ENCODE measurements at regions not wholly inside any gene's neighbourhood (a gene's known extent, or its start where the extent isn't known, plus 50 kb on each side); places are given as distances from the start of the nearest gene placed in this dataset.

DNA sequence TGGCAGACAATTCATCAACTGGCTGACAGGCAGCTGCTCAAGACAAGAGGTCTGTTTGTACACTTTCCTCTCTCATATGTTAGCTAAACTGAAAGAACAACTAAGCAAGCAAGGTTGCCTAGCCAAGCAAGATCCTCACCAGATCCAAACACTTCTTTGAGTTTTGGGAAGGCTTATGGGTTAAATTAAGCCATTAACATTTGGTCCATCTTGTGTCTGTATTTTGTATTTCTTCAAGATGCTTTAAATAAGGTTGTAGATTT is 170.4 kb upstream of the RAI14 start:
- FAIRE-seq = no peak
- no peak for DNase-seq (ENCODE audit: insufficient read length, low spot score)
- TF ChIP-seq PAX5 (IDR thresholded peaks at IDR 0.05; ENCODE audit: insufficient read depth, low read length, severe bottlenecking) (no peak), POU2F2 (IDR thresholded peaks at IDR 0.05; ENCODE audit: low read depth, low read length) (no peak), TAF1 (IDR thresholded peaks at IDR 0.05; ENCODE audit: low read depth, low read length) (no peak), POLR2AphosphoS5 (IDR thresholded peaks at IDR 0.05; ENCODE audit: low read depth, low read length) (no peak), SPI1 (IDR thresholded peaks at IDR 0.05; ENCODE audit: low read depth, low read length) (no peak), POLR2A (IDR thresholded peaks at IDR 0.05; ENCODE audit: low read depth, low read length) (no peak)

DNA sequence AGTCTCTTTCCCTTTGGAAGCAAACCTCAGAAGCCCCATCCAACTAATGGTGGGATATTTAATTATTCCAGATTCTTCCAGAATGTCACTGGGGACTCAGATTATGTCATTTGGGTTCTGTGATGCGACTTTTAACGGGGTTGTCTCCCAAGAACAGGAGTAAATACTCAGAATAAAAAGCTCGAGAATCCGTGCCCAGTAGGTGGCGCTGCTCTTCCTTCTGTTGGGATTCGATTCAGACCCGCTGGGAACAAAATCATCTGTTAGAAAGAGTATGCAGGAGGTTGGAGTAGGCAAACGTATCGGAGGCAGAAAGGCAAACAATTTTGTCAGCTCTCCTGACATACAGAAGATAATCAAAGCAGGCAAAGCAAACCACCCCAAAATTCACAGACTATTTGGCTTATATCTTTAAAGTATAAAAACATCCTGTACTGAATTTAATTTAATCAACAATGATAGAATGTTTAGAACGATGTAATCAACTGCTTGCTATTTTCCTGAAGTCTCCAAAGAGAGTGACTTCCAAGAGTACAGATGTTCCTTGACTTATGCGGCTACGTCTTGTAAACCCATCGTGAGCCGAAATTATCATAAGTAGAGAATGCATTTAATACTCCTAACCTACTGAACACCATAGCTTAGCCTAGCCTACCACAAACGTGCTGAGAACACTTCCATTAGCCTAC is 169.8 kb upstream of the RAI14 start:
- FAIRE-seq (peak; percentile 62), DNase-seq (ENCODE audit: insufficient read length, low spot score) (peak; percentile 42)
- TF ChIP-seq POLR2A (IDR thresholded peaks at IDR 0.05; ENCODE audit: low read depth, low read length) (no peak), SPI1 (IDR thresholded peaks at IDR 0.05; ENCODE audit: low read depth, low read length) (no peak), POLR2AphosphoS5 (IDR thresholded peaks at IDR 0.05; ENCODE audit: low read depth, low read length) (no peak), TAF1 (IDR thresholded peaks at IDR 0.05; ENCODE audit: low read depth, low read length) (no peak), POU2F2 (IDR thresholded peaks at IDR 0.05; ENCODE audit: low read depth, low read length) (no peak), PAX5 (IDR thresholded peaks at IDR 0.05; ENCODE audit: insufficient read depth, low read length, severe bottlenecking) (no peak)

DNA sequence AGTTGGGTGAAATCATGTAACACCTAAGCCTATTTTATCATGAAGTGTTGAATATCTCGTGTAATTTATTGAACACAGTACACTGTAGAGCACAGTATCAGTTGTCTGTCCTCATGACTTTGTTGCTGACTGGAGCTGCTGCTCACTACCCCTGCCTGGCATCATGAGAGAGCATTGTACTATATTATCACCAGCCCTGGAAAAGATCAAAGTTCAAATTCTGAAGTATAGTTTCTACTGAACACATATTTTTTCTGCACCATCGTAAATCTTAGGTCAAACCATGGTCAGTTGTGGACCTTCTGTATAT is 169.3 kb upstream of the RAI14 start:
- no peak for TF ChIP-seq POU2F2 (IDR thresholded peaks at IDR 0.05; ENCODE audit: low read depth, low read length)
- TF ChIP-seq POLR2AphosphoS5 (IDR thresholded peaks at IDR 0.05; ENCODE audit: low read depth, low read length) = no peak
- DNase-seq (ENCODE audit: insufficient read length, low spot score) (no peak), FAIRE-seq (no peak)

DNA sequence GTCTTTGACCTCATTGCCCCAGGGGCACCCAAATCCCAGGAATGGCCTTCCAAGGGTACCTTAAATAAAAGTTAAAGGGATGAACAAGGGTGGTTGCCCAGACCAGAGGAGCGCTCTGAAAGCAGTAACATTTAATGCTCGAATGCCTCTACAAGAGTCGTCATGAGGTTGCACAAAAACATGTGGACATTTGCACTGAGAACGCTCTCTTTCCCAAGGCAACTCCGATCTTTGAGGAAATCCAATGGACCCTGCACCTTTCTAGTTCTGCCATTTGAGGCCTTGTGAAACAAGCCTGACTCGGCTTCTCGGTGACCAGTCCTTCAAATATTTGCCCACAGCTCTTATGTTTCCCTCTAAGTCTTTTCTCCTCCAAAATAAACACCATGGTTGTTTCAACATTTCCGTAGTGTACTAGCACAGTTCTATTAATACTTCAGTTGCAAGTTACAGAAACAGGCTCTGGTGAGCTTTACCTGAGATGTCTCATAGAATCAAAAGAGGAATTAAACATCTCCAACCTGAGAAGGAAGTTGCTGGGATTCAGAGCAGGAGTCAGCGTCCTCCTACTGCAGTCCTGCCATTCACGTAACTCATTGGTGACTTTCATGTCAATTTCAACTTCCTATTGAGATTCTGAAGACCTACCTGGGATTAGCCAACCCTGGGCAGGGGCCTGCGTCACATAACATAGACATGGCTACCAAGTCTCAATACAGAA is 168.8 kb upstream of the RAI14 start:
- FAIRE-seq = no peak
- TF ChIP-seq PAX5 (IDR thresholded peaks at IDR 0.05; ENCODE audit: insufficient read depth, low read length, severe bottlenecking) = no peak
- TF ChIP-seq SPI1 (IDR thresholded peaks at IDR 0.05; ENCODE audit: low read depth, low read length) = no peak
- no peak for TF ChIP-seq TAF1 (IDR thresholded peaks at IDR 0.05; ENCODE audit: low read depth, low read length)
- no peak for TF ChIP-seq POLR2A (IDR thresholded peaks at IDR 0.05; ENCODE audit: low read depth, low read length)
- TF ChIP-seq POU2F2 (IDR thresholded peaks at IDR 0.05; ENCODE audit: low read depth, low read length) = no peak
- TF ChIP-seq POLR2AphosphoS5 (IDR thresholded peaks at IDR 0.05; ENCODE audit: low read depth, low read length) = no peak
- no peak for DNase-seq (ENCODE audit: insufficient read length, low spot score)

DNA sequence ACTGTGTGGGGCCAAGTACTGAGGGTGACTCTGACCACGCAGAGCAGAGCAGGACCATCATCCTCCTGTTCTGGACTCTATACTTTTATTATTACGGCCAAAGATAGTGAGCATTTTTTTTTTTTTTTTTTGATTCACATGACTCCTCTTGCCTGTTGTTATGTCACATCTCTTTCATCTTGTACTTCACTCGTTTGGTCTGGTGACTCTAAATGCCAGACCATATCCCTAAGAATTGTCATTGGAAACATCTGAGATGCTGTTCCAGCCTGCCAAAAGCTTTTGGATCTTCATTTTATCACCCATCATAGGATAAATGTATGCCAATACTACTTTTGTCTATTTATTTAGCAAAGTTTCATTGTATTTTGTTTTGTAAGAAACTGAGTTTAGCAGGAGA is 168.2 kb upstream of the RAI14 start:
- DNase-seq (ENCODE audit: insufficient read length, low spot score) = no peak
- TF ChIP-seq POU2F2 (IDR thresholded peaks at IDR 0.05; ENCODE audit: low read depth, low read length) (no peak), TAF1 (IDR thresholded peaks at IDR 0.05; ENCODE audit: low read depth, low read length) (no peak), SPI1 (IDR thresholded peaks at IDR 0.05; ENCODE audit: low read depth, low read length) (no peak), POLR2AphosphoS5 (IDR thresholded peaks at IDR 0.05; ENCODE audit: low read depth, low read length) (no peak), POLR2A (IDR thresholded peaks at IDR 0.05; ENCODE audit: low read depth, low read length) (no peak), PAX5 (IDR thresholded peaks at IDR 0.05; ENCODE audit: insufficient read depth, low read length, severe bottlenecking) (no peak)
- FAIRE-seq = no peak

DNA sequence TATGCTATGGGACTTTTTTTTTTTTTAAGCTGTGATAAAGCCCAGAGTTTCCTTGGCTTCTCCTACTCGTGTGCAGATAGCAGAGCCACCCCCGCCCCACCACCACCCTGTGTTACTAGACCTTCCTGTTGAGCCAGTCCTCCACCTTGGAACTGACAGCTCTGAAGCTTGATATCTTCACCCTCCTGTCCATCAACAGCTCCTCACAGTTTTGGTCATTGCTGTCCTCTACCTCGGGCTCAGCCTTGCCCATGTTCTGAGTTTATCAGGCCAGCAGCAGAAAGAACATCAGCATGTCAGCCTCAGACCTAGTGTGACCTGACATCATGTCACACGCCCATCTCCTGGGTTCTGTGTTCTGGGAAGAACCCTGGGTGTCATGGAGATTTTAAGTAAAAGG is 167.1 kb upstream of the RAI14 start:
- TF ChIP-seq SPI1 (IDR thresholded peaks at IDR 0.05; ENCODE audit: low read depth, low read length) (no peak), POU2F2 (IDR thresholded peaks at IDR 0.05; ENCODE audit: low read depth, low read length) (no peak), PAX5 (IDR thresholded peaks at IDR 0.05; ENCODE audit: insufficient read depth, low read length, severe bottlenecking) (no peak), TAF1 (IDR thresholded peaks at IDR 0.05; ENCODE audit: low read depth, low read length) (no peak), POLR2A (IDR thresholded peaks at IDR 0.05; ENCODE audit: low read depth, low read length) (no peak), POLR2AphosphoS5 (IDR thresholded peaks at IDR 0.05; ENCODE audit: low read depth, low read length) (no peak)
- FAIRE-seq = no peak
- no peak for DNase-seq (ENCODE audit: insufficient read length, low spot score)

DNA sequence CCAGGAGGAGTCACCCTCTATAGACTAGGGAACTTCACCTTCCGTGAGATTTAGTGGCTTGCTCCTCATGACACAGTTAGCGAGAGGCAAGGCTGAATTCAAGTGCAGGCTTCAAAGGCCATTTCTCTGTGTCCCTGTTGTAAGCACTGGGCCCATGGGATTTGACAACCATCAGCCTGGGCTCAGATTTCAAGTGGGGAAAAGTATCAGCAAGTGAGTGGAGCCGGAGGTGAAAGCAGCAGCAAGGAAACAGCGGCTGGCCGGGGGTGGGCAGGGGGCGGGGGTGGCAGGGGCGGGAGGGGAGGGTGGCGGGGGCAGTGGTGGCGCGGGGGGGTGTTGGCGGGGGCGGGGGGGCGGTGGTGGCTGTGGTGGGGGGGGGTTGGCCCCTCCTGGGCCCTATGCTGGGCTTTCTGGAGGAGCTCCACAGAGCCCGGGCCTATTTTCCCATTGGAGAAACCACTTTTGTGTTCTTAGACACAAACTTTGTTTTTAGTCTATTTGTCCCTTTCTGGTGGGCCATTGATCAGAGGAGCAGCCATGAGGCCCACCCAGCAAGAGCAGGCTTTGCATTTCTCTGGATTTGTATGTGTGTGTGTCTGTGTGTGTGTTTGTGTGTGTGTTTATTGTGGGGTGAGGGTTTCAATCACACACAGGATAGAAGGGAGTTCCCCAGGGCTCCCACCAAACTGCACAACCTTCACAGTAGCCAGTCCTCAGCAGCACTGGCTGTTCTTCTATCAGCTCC is 165.4 kb upstream of the RAI14 start:
- DNase-seq (ENCODE audit: insufficient read length, low spot score) (no peak), FAIRE-seq (no peak)
- no peak for TF ChIP-seq TAF1 (IDR thresholded peaks at IDR 0.05; ENCODE audit: low read depth, low read length)
- TF ChIP-seq POLR2A (IDR thresholded peaks at IDR 0.05; ENCODE audit: low read depth, low read length) = no peak
- no peak for TF ChIP-seq POU2F2 (IDR thresholded peaks at IDR 0.05; ENCODE audit: low read depth, low read length)
- TF ChIP-seq PAX5 (IDR thresholded peaks at IDR 0.05; ENCODE audit: insufficient read depth, low read length, severe bottlenecking) = no peak
- no peak for TF ChIP-seq SPI1 (IDR thresholded peaks at IDR 0.05; ENCODE audit: low read depth, low read length)

DNA sequence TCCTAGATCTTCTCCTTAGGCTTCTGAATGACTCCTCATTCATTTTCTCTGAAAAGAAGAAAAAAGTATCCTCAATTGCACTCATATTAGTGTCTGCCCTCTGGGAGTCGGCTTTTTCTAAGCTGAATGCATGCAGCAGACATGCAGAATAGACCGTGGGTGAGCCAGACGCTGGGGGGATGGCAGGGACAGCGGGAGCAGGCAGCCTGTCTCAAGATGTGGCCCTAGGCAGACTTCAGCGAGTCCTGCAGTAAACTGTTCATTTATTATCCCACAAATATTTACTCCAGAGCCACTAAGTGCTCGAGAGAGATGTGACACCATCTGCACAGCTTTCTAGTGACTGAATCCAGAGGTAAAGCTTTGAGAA is 164.9 kb upstream of the RAI14 start:
- TF ChIP-seq SPI1 (IDR thresholded peaks at IDR 0.05; ENCODE audit: low read depth, low read length) (no peak), POLR2A (IDR thresholded peaks at IDR 0.05; ENCODE audit: low read depth, low read length) (no peak), PAX5 (IDR thresholded peaks at IDR 0.05; ENCODE audit: insufficient read depth, low read length, severe bottlenecking) (no peak), POLR2AphosphoS5 (IDR thresholded peaks at IDR 0.05; ENCODE audit: low read depth, low read length) (no peak), TAF1 (IDR thresholded peaks at IDR 0.05; ENCODE audit: low read depth, low read length) (no peak), POU2F2 (IDR thresholded peaks at IDR 0.05; ENCODE audit: low read depth, low read length) (no peak)
- no peak for FAIRE-seq
- no peak for DNase-seq (ENCODE audit: insufficient read length, low spot score)

DNA sequence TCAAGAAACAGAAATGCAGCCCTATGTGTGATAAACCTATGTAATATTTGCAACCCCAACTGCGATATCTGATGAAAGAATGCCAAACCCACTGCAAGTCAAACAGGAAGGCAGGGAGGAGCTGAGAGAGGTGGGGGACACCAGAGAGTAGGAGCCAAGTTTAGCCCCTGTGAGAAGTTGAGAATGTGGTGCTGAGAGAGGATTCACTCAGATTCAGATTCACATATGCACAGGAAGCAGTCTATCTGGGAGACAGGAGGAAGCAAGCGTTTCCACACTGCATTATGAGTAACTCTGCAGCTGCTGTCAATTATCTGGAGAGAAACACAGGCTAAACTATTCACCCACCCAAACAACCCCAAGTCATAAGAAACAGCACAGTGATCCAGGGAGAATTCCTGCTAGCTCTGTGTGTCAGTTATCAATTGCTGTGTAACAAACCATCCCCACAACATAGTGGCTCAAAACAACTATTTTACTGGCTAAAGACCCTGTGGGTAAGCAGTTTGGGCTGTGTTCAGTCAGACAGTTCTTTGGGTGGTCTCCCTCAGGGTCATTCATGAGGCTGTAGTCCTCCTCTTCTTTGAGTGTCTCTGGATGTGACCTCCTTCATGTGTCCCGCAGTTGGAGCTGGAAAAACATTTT is 161.9 kb upstream of the RAI14 start:
- FAIRE-seq = no peak
- no peak for TF ChIP-seq POU2F2 (IDR thresholded peaks at IDR 0.05; ENCODE audit: low read depth, low read length)
- no peak for TF ChIP-seq POLR2AphosphoS5 (IDR thresholded peaks at IDR 0.05; ENCODE audit: low read depth, low read length)
- TF ChIP-seq PAX5 (IDR thresholded peaks at IDR 0.05; ENCODE audit: insufficient read depth, low read length, severe bottlenecking) = no peak
- TF ChIP-seq POLR2A (IDR thresholded peaks at IDR 0.05; ENCODE audit: low read depth, low read length) = no peak
- TF ChIP-seq TAF1 (IDR thresholded peaks at IDR 0.05; ENCODE audit: low read depth, low read length) = no peak
- no peak for TF ChIP-seq SPI1 (IDR thresholded peaks at IDR 0.05; ENCODE audit: low read depth, low read length)
- DNase-seq (ENCODE audit: insufficient read length, low spot score) = no peak

Measured in GM12891 (cell line).